ENCODE measurements at regions not wholly inside any gene's neighbourhood (a gene's known extent, or its start where the extent isn't known, plus 50 kb on each side); places are given as distances from the start of the nearest gene placed in this dataset.

- TF ChIP-seq CTCF (IDR thresholded peaks at IDR 0.05) = no peak
- TF ChIP-seq POLR2A (IDR thresholded peaks at IDR 0.05) = no peak
Measured at GRCh38 chr2:84129018-84129417, 330.1 kb downstream of the SUCLG1 start.

Measured in body of pancreas (tissue), 4 donors.